NCI-H2107 (cell line): ENCODE measurements at regions not wholly inside any gene's neighbourhood (a gene's known extent, or its start where the extent isn't known, plus 50 kb on each side); places are given as distances from the start of the nearest gene placed in this dataset.
"Not testable (repeated sequence)": the region's sequence is repeated elsewhere in the genome, so short reads cannot be mapped to it uniquely, and the experiment has no call there.

Source experiments
- DNase-seq: peaks from one replicate; lab custom pipeline; 2025; lab: John Stamatoyannopoulos, UW

- DNase-seq, result no peak
Measured at GRCh38 chr9:89674667-89675057, 69.8 kb downstream of the GADD45G start.

GRCh38 chr9:89675058-89675742 lies 70.4 kb downstream of the GADD45G start:
- peak; percentile 78 for DNase-seq

GRCh38 chr9:89676281-89676680 lies 71.5 kb downstream of the GADD45G start:
- peak; percentile 92 for DNase-seq

GRCh38 chr9:89677702-89678395 lies 73.0 kb downstream of the GADD45G start:
- peak; percentile 75 for DNase-seq

GRCh38 chr9:89678396-89679015 lies 73.7 kb downstream of the GADD45G start:
- DNase-seq, result peak; percentile 69

- no peak for DNase-seq
Measured at GRCh38 chr9:89679016-89679415, 74.2 kb downstream of the GADD45G start.

GRCh38 chr9:89679581-89679980 lies 74.8 kb downstream of the GADD45G start:
- no peak for DNase-seq

GRCh38 chr9:89680547-89681467 lies 76.0 kb downstream of the GADD45G start:
- DNase-seq, result no peak

GRCh38 chr9:89681468-89681859 lies 76.7 kb downstream of the GADD45G start:
- not testable (repeated sequence) for DNase-seq

GRCh38 chr9:89683626-89684025 lies 78.8 kb downstream of the GADD45G start:
- DNase-seq, result no peak

- DNase-seq, result no peak
Measured at GRCh38 chr9:89684218-89684617, 79.4 kb downstream of the GADD45G start.

GRCh38 chr9:89684912-89685636 lies 80.3 kb downstream of the GADD45G start:
- no peak for DNase-seq

- no peak for DNase-seq
Measured at GRCh38 chr9:89685698-89686097, 80.9 kb downstream of the GADD45G start.

GRCh38 chr9:89686126-89686525 lies 81.3 kb downstream of the GADD45G start:
- DNase-seq, result peak; percentile 56

GRCh38 chr9:89686621-89687020 lies 81.8 kb downstream of the GADD45G start:
- no peak for DNase-seq

GRCh38 chr9:89687188-89687587 lies 82.4 kb downstream of the GADD45G start:
- DNase-seq, result peak; percentile 22

- no peak for DNase-seq
Measured at GRCh38 chr9:89687848-89688247, 83.0 kb downstream of the GADD45G start.

GRCh38 chr9:89689321-89689720 lies 84.5 kb downstream of the GADD45G start:
- DNase-seq, result not testable (repeated sequence)

GRCh38 chr9:89690334-89690912 lies 85.6 kb downstream of the GADD45G start:
- DNase-seq, result no peak

GRCh38 chr9:89695441-89695891 lies 90.7 kb downstream of the GADD45G start:
- DNase-seq, result no peak

- DNase-seq, result not testable (repeated sequence)
Measured at GRCh38 chr9:89695979-89696378, 91.2 kb downstream of the GADD45G start.
